BLaER1 treated with 17β-estradiol and CSF1 and Interleukin-3, amounts not matched to agents 10 nM and 100 nM (cell line): ENCODE measurements at regions not wholly inside any gene's neighbourhood (a gene's known extent, or its start where the extent isn't known, plus 50 kb on each side); places are given as distances from the start of the nearest gene placed in this dataset.
"Not testable (repeated sequence)": the region's sequence is repeated elsewhere in the genome, so short reads cannot be mapped to it uniquely, and the experiment has no call there.

Source experiments
- H3K27ac ChIP-seq, 11 experiments: shearing (Covaris generic); formaldehyde crosslinking; 2 replicates each; pipeline ENCODE4 v1.8.1; 2022
- H3K27me3 ChIP-seq, 11 experiments: shearing (Covaris generic); formaldehyde crosslinking; 2 replicates each; pipeline ENCODE4 v1.8.1; 2022
- H3K36me3 ChIP-seq, 11 experiments: shearing (Covaris generic); formaldehyde crosslinking; 2 replicates each; pipeline ENCODE4 v1.8.1; 2022
- H3K4me1 ChIP-seq, 10 experiments: shearing (Covaris generic); formaldehyde crosslinking; 2 replicates each; pipeline ENCODE4 v1.8.1; 2022
- H3K4me2 ChIP-seq, 11 experiments: shearing (Covaris generic); formaldehyde crosslinking; 2 replicates each; pipeline ENCODE4 v1.8.1; 2022
- H3K4me3 ChIP-seq, 10 experiments: shearing (Covaris generic); formaldehyde crosslinking; 2 replicates each; pipeline ENCODE4 v1.8.1; 2022
- H3K9ac ChIP-seq, 11 experiments: shearing (Covaris generic); formaldehyde crosslinking; 2 replicates each; pipeline ENCODE4 v1.8.1; 2022
- H3K9me3 ChIP-seq, 11 experiments: shearing (Covaris generic); formaldehyde crosslinking; replicated peaks in 1 of 11; 2 replicates each; pipeline ENCODE4 v1.8.1; 2022
- H4K20me1 ChIP-seq, 11 experiments: shearing (Covaris generic); formaldehyde crosslinking; 2 replicates each; pipeline ENCODE4 v1.8.1; 2022
- Cebpa-rat ChIP-seq, 11 experiments: shearing (Covaris generic); IDR thresholded peaks; 2 replicates each; pipeline ENCODE4 v1.8.1; 2022

DNA sequence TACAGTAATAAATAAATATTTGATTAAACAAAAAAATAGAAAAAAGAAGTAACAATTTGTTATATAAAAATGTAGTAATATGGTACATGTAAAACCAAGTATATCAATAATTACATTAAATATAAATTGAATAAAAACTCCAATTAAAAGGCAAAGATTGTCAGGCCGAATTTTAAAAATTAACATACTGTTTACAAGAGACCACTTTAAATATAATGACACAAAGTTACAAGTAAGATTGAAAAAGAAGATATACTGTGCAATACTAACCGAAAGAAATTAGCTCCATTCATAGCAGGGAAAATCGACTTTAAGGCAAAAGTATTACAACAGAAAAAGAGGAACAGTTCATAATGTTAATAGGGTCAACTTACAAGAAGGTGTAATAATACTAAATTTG lies 571.5 kb upstream of the ARID1B start:
- Histone ChIP-seq H3K4me3 (no peak overlapping the region), H3K36me3 (no peaks in the 10 kb centered on the region), H3K27ac (no peak overlapping the region), H3K27me3 (no peaks in the 10 kb centered on the region), H3K9me3 (peaks cover 27 to 43% (median 32%) of the 10 kb centered on the region in 11 experiments), H4K20me1 (no peaks in the 10 kb centered on the region), H3K9ac (no peak overlapping the region), H3K4me2 (no peak overlapping the region), H3K4me1 (peaks cover 0 to 5% (median 0%) of the 10 kb centered on the region in 10 experiments; a peak in 1 of 20 replicates)
- TF ChIP-seq Cebpa-rat (IDR thresholded peaks at IDR 0.05), result no peak

DNA sequence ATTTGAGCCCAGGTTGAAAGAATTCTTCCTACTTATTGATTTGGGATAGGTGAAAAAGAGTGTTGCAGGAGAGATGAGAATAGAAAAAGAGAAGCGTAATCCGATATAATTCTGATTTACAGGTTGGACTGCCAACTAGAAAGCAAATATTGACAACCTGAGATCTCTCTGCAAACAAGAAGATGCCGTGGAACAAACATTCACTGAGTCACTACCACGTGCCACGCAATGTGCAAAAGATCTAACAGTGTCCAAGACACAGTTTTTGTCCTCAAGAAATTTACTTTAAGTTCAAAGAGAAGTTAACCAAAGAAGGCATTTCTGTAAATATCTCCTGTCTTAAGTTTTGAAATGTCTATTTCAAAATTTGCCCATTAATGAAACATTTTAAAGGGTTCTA lies 578.0 kb upstream of the ARID1B start:
- H3K9me3 ChIP-seq, result peaks cover 0 to 23% (median 7%) of the 10 kb centered on the region in 11 experiments; a peak in 10 of 22 replicates
- H3K27ac ChIP-seq, result no peak overlapping the region
- peaks cover 8 to 33% (median 13%) of the 10 kb centered on the region in 10 experiments for H3K4me1 ChIP-seq
- H3K27me3 ChIP-seq, result no peaks in the 10 kb centered on the region
- no peak overlapping the region for H3K9ac ChIP-seq
- TF ChIP-seq Cebpa-rat (IDR thresholded peaks at IDR 0.05), result no peak
- H3K4me3 ChIP-seq, result no peak overlapping the region
- no peaks in the 10 kb centered on the region for H4K20me1 ChIP-seq
- H3K4me2 ChIP-seq, result no peak overlapping the region
- no peaks in the 10 kb centered on the region for H3K36me3 ChIP-seq

DNA sequence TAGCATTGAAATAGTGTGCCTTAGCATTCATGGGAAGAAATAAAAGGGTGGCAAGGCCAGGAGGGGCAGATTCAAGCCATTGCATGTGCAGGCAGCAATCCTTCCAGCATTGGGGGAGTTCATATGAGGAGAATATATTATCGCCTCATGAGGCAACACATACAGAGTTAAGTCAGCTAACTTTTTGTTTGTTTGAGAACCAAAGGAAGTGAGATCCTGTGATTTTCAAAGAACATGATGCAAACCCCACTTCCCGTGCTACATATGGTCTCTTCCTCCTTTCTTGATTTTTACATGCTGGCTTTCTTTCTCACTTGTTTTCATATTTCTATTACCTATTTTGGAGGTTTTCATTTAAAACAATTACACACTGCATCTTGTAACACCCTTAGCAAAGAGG lies 579.7 kb upstream of the ARID1B start:
- Histone ChIP-seq H3K27ac (peak overlapping the region in 10 of 11 experiments; percentile 9 to 79 (median 54); a peak in 15 of 22 replicates), H3K27me3 (no peaks in the 10 kb centered on the region), H3K9ac (peak overlapping the region in 1 of 11 experiments; percentile 55; a peak in 1 of 22 replicates), H4K20me1 (no peaks in the 10 kb centered on the region), H3K9me3 (peaks cover 0 to 26% (median 12%) of the 10 kb centered on the region in 11 experiments; a peak in 10 of 22 replicates), H3K4me1 (peaks cover 8 to 33% (median 13%) of the 10 kb centered on the region in 10 experiments), H3K4me3 (peak overlapping the region in 1 of 10 experiments; percentile 1; a peak in 1 of 20 replicates), H3K4me2 (peak overlapping the region; percentile 46 to 74 (median 57)), H3K36me3 (no peaks in the 10 kb centered on the region)
- TF ChIP-seq Cebpa-rat (IDR thresholded peaks at IDR 0.05), result peak in 4 of 11 experiments; percentile 5 to 30 (median 18); a peak in 1 of 22 replicates

DNA sequence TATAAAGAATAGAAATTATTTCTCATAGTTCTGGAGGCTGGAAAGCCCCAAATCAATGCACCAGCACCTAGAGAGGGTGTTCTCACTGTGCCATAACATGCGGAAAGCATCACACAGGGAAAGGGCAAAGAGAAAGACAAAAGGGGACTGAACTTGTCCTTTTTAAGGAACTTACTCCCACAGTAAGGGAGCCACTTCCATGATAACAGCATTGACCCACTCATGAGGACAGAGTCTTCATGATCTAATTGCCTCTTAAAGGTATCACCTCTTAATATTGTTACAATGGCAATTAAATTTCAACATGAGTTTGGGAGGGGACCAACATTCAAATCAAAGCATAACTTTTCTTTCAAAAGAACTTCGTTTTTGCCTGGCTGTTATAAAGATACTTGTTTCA lies 582.2 kb upstream of the ARID1B start:
- Histone ChIP-seq H3K9me3 (peaks cover 0 to 18% (median 9%) of the 10 kb centered on the region in 11 experiments; a peak in 10 of 22 replicates), H3K4me3 (no peak overlapping the region), H4K20me1 (no peaks in the 10 kb centered on the region), H3K36me3 (no peaks in the 10 kb centered on the region), H3K9ac (no peak overlapping the region), H3K27ac (no peak overlapping the region), H3K4me2 (peak overlapping the region in 1 of 11 experiments; percentile 29; a peak in 2 of 22 replicates), H3K27me3 (no peaks in the 10 kb centered on the region), H3K4me1 (peaks cover 8 to 28% (median 13%) of the 10 kb centered on the region in 10 experiments)
- no peak for TF ChIP-seq Cebpa-rat (IDR thresholded peaks at IDR 0.05)

DNA sequence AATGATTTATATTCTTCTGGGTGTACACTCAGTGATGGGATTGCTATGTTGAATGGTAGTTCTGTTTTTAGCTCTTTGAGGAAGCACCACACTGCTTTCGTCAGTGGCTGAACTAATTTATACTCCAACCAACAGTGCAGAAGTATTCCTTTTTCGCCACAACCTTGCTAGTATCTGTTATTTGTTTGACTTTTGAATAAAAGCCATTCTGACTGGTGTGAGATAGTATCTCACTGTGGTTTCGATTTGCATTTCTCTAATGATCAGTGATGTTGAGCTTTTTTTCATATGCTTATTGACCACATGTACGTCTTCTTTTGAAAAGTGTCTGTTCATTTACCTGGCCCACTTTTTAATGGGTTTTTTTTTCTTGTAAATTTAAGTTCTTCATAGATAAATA lies 583.8 kb upstream of the ARID1B start:
- Histone ChIP-seq H3K4me1 (peaks cover 8 to 21% (median 13%) of the 10 kb centered on the region in 10 experiments), H3K4me2 (no peak overlapping the region), H3K9me3 (peaks cover 0 to 16% (median 9%) of the 10 kb centered on the region in 11 experiments; a peak in 9 of 22 replicates), H3K36me3 (no peaks in the 10 kb centered on the region), H3K4me3 (no peak overlapping the region), H4K20me1 (no peaks in the 10 kb centered on the region), H3K9ac (no peak overlapping the region), H3K27me3 (no peaks in the 10 kb centered on the region), H3K27ac (no peak overlapping the region)
- TF ChIP-seq Cebpa-rat (IDR thresholded peaks at IDR 0.05), result no peak

DNA sequence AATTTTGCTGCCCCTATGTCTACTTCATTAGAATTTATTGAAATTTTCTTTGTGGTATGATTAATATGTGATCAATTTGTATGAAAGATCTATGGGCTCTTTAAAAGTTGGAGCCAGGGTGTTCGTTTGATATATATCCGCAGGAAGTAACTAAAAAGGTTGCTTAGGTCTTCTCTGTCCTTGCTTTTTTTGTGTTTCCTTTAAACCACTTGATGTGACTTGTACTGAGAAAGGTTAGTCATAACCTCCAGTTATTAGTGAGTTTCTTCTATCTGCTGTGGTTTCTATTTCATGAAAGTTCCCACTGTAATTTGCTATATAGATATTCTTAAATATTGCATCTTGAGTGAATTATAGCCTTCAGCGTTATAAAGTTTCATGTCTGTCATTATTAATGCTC lies 585.3 kb upstream of the ARID1B start:
- Histone ChIP-seq H4K20me1 (no peaks in the 10 kb centered on the region), H3K27me3 (no peaks in the 10 kb centered on the region), H3K27ac (no peak overlapping the region), H3K4me3 (no peak overlapping the region), H3K4me1 (peaks cover 0 to 6% (median 2%) of the 10 kb centered on the region in 10 experiments; a peak in 15 of 20 replicates), H3K9ac (no peak overlapping the region), H3K9me3 (peaks cover 0 to 16% (median 9%) of the 10 kb centered on the region in 11 experiments; a peak in 9 of 22 replicates), H3K4me2 (no peak overlapping the region), H3K36me3 (no peaks in the 10 kb centered on the region)
- TF ChIP-seq Cebpa-rat (IDR thresholded peaks at IDR 0.05), result no peak

DNA sequence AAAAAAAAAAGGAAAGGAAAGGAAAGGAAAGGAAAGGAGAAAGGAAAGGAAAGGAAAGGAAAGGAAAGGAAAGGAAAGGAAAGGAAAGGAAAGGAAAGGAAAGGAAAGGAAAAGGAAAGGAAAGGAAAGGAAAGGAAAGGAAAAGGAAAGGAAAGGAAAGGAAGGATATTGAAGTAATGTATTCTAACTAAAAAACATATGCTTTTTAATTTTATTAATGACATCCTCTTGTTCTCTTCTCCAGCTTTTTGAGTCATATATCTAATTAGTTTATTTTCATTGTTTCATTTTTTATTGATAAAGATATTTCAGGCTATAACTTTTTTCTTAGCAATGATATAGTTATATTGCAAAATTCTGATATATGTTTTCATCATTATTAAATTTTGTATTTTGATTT lies 585.8 kb upstream of the ARID1B start:
- not testable (repeated sequence) for H3K4me1 ChIP-seq, H4K20me1 ChIP-seq, H3K36me3 ChIP-seq, H3K4me3 ChIP-seq, H3K4me2 ChIP-seq, H3K27ac ChIP-seq, H3K9ac ChIP-seq, H3K27me3 ChIP-seq
- H3K9me3 ChIP-seq, result peaks cover 0 to 16% (median 9%) of the 10 kb centered on the region in 11 experiments; a peak in 9 of 22 replicates

DNA sequence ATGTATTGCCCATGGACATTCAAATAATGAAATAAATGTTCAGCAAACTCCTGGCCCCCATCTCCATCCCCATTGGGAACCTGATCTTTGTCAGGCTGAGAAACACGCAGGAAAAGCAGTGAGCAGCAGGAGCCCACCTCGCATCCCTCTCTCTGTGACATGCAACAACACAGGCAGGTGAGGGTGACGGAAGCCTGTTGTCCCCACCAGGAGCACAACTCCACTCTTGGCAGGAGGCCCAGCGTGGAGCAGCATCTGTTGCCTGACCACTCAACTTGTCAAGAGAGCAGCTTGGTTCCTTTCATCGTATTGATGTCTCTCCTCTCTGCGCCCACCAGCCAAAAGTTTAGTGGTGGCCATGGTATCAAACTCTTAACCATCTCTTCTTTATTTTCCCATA lies 586.9 kb upstream of the ARID1B start:
- Histone ChIP-seq H3K9ac (no peak overlapping the region), H4K20me1 (no peaks in the 10 kb centered on the region), H3K4me1 (peaks cover 0 to 5% (median under 1%) of the 10 kb centered on the region in 10 experiments; a peak in 5 of 20 replicates), H3K27me3 (no peaks in the 10 kb centered on the region), H3K27ac (no peak overlapping the region), H3K36me3 (no peaks in the 10 kb centered on the region), H3K4me3 (no peak overlapping the region), H3K9me3 (peaks cover 0 to 16% (median 8%) of the 10 kb centered on the region in 11 experiments; a peak in 7 of 22 replicates), H3K4me2 (no peak overlapping the region)
- no peak for TF ChIP-seq Cebpa-rat (IDR thresholded peaks at IDR 0.05)

DNA sequence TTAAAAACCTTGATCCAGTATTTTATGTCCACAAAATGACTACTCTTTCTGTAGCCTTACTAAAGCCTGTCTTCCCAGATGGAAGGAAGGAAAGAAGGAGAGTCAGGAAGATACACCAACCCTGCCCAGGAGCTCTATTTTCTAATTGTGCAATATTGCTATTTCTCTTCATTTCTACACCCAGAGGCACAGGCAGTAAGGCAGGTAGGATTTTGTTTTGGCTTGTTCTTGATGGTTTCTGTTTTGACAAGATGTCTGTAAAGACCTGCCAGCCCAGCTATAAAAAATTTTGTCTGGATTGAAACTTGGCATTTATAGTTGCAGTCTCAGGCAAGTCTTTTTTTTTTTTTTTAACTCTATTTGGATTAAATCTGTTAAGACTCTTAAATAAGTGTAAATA lies 587.5 kb upstream of the ARID1B start:
- Histone ChIP-seq H3K9ac (no peak overlapping the region), H3K27me3 (no peaks in the 10 kb centered on the region), H3K4me2 (no peak overlapping the region), H3K4me3 (no peak overlapping the region), H3K9me3 (peaks cover 0 to 12% (median 6%) of the 10 kb centered on the region in 11 experiments; a peak in 7 of 22 replicates), H3K36me3 (no peaks in the 10 kb centered on the region), H3K4me1 (peaks cover 0 to 10% (median 3%) of the 10 kb centered on the region in 10 experiments; a peak in 6 of 20 replicates), H3K27ac (no peak overlapping the region), H4K20me1 (no peaks in the 10 kb centered on the region)
- no peak for TF ChIP-seq Cebpa-rat (IDR thresholded peaks at IDR 0.05)

DNA sequence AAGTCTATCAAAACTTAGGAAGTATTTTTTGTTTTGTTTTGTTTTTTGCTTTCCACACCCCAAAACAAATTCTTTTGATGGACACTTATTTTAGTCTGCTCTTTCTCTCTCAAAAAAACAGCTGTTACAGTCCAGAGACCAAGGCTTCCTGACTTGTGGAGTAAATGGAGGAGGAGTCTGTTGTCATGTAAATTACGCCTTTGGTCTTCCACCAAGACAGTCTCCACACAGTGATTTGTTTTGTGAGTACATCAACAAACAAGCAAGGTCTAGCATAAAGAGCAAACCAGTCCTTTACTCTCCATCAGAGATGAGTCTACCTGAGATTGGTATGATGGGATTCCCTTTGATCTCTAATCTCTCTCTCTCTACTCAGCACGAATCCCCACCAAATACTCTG lies 588.0 kb upstream of the ARID1B start:
- Histone ChIP-seq H3K4me2 (no peak overlapping the region), H3K9ac (no peak overlapping the region), H3K4me1 (peaks cover 0 to 15% (median 3%) of the 10 kb centered on the region in 10 experiments; a peak in 6 of 20 replicates), H4K20me1 (no peaks in the 10 kb centered on the region), H3K36me3 (no peaks in the 10 kb centered on the region), H3K9me3 (peaks cover 0 to 7% (median under 1%) of the 10 kb centered on the region in 11 experiments; a peak in 5 of 22 replicates), H3K27me3 (no peaks in the 10 kb centered on the region), H3K4me3 (no peak overlapping the region), H3K27ac (no peak overlapping the region)
- no peak for TF ChIP-seq Cebpa-rat (IDR thresholded peaks at IDR 0.05)
